ENCODE measurements at regions not wholly inside any gene's neighbourhood (a gene's known extent, or its start where the extent isn't known, plus 50 kb on each side); places are given as distances from the start of the nearest gene placed in this dataset.

- TF ChIP-seq CTCF (IDR thresholded peaks at IDR 0.05; ENCODE audit: insufficient read depth, low read length, poor library complexity, severe bottlenecking) = no peak
- no peak for TF ChIP-seq EZH2phosphoT487 (conservative IDR thresholded peaks at IDR 0.05; ENCODE audit: low read length)
Measured at GRCh38 chr7:55272328-55272727, 92.8 kb upstream of the LANCL2 start.
